Heart left ventricle (tissue), 16 donors: ENCODE measurements at regions not wholly inside any gene's neighbourhood (a gene's known extent, or its start where the extent isn't known, plus 50 kb on each side); places are given as distances from the start of the nearest gene placed in this dataset.
A peak's percentile ranks its signal among the peaks of the same experiment; 100 is the strongest.

Experiments used
- ATAC-seq, 4 donors: fragments of 200-7000 bp; cut with Tn5 transposase; one replicate each; pipeline ENCODE4 v1.9.1; 2020 to 2022; ENCODE audit warnings: moderate library complexity in 4 of 4, mild to moderate bottlenecking in 3 of 4, moderate number of reproducible peaks in 1 of 4
- DNase-seq, 5 donors: peaks; one replicate each; pipeline ENCODE4 v3.0.0-alpha.2; 2020
- H3K27ac ChIP-seq, 12 donors: fragments of 200-600 bp; sonication (generic) in 4 of 12; one replicate each; pipeline versions ENCODE4 v1.5.0 to v1.8.0; 2016 to 2022; ENCODE audit warnings: mild to moderate bottlenecking in 2 of 12
- H3K27me3 ChIP-seq, 9 donors: fragments of 200-600 bp; sonication (generic) in 2 of 9; one replicate each; pipeline versions ENCODE4 v1.5.1 to v1.8.0; 2016 to 2022; ENCODE audit warnings: mild to moderate bottlenecking in 3 of 9
- H3K36me3 ChIP-seq, 9 donors: fragments of 200-600 bp; sonication (generic) in 2 of 9; one replicate each; pipeline versions ENCODE4 v1.5.0 to v1.8.0; 2018 to 2022; ENCODE audit warnings: mild to moderate bottlenecking in 2 of 9
- H3K4me1 ChIP-seq, 12 donors: fragments of 200-600 bp; sonication (generic) in 4 of 12; one replicate each; pipeline versions ENCODE4 v1.5.0 to v1.8.0; 2016 to 2022; ENCODE audit warnings: mild to moderate bottlenecking in 3 of 12
- H3K4me3 ChIP-seq, 12 donors: fragments of 200-600 bp; sonication (generic) in 4 of 12; one replicate each; pipeline versions ENCODE4 v1.5.0 to v1.8.0; 2017 to 2022; ENCODE audit warnings: mild to moderate bottlenecking in 9 of 12, moderate library complexity in 4 of 12
- H3K9me3 ChIP-seq, 12 donors: fragments of 200-600 bp; sonication (generic) in 4 of 12; one replicate each; pipeline versions ENCODE4 v1.5.0 to v1.8.0; 2016 to 2022; ENCODE audit warnings: mild to moderate bottlenecking in 1 of 12
- POLR2A ChIP-seq, 2 donors: fragments of 450-650 bp; IDR thresholded peaks; one replicate each; pipeline ENCODE4 v1.6.1; 2017; ENCODE audit warnings: antibody characterized with exemption in 2 of 2, mild to moderate bottlenecking in 2 of 2, moderate library complexity in 2 of 2
- WGBS, 4 donors: extraction: QIAGEN DNeasy Blood & Tissue Kit in 2 of 4; methylation state at CpG; one replicate each; pipeline versions ENCODE4 v1.1.5 to v1.1.7; 2013 to 2018; 5-methylcytosine and 5-hydroxymethylcytosine counted together
- intact Hi-C, 10 donors: fragments of 100-400 bp; cut with DNase I; formaldehyde crosslinking; loops; one replicate each; pipeline versions ENCODE4 v1.11.1 to v1.14.2; 2022
- TF ChIP-seq, protein P1 (sequence below), 12 donors: fragments of 200-600 bp; sonication (generic) in 4 of 12; IDR thresholded peaks; one replicate each; pipeline versions ENCODE4 v1.5.0 to v1.8.0; 2018 to 2022; ENCODE audit warnings: antibody characterized with exemption in 12 of 12, mild to moderate bottlenecking in 5 of 12
- donor health status: ischemic (EF 13 %, LVEDD 7.1; RV severe dilation, severe dysfunction).
- donor health status: healthy with polysubstance abuse.
- donor health status: DM: no; HTN: yes; CAD: no.
- donor health status: DM: no; HTN: no; CAD: no.
- donor health status: ischemic (EF 25% LVEDD 6.9; RV normal size, moderate dysfunction).
- donor health status: ischemic (EF 25% LVEDD 5.7; RV mildly dilated, moderate dysfunction).
- donor health status: healthy.
- donor health status: DM: yes; HTN: yes; CAD: no.
- donor health status: ischemic (EF 35%, LVEDD 5.7; RV mildly dilated, moderate dysfunction).
- donor health status: nonischemic (EF 11% LVEDD 7.7; RV severe dilation, severe dysfunction).
- donor health status: DM: yes; HTN: yes; CAD: no.
- donor health status: PGD.
- donor health status: ischemic (EF 29% LVEDD 5.4; RV normal size, mild dysfunction).
- donor health status: nonischemic (EF 23%, LVEDD 6.1; RV moderate dilation, normal function).

DNA sequence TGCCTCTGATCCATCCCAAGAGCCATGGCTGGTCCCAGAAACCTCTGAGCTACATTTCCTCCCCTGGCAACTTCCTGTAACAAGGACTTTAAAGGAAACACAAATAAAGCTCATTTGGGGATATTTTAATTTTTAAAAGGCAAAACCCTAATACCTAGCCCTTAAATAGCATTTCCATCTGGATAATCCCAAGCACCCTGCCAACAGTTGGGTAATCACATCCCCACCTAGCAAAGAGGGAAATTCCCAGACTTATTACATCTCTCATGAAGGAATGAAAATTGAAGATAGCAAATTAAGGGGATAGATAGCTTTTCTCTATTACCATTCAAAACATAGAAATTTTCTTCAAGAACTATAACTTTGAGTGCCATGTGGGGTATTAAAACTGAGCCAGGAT is 213.7 kb upstream of the BMP4 start:
- Histone ChIP-seq H3K4me3 (no peak overlapping the region), H3K36me3 (no peaks in the 10 kb centered on the region), H3K9me3 (no peaks in the 10 kb centered on the region), H3K27ac (peak overlapping the region in 4 of 12 donors; percentile 9 to 37 (median 34)), H3K4me1 (peaks cover 0 to 75% (median 27%) of the 10 kb centered on the region in 12 donors), H3K27me3 (no peaks in the 10 kb centered on the region)
- no peak for TF ChIP-seq POLR2A (IDR thresholded peaks at IDR 0.05)
- TF ChIP-seq, protein P1, sequence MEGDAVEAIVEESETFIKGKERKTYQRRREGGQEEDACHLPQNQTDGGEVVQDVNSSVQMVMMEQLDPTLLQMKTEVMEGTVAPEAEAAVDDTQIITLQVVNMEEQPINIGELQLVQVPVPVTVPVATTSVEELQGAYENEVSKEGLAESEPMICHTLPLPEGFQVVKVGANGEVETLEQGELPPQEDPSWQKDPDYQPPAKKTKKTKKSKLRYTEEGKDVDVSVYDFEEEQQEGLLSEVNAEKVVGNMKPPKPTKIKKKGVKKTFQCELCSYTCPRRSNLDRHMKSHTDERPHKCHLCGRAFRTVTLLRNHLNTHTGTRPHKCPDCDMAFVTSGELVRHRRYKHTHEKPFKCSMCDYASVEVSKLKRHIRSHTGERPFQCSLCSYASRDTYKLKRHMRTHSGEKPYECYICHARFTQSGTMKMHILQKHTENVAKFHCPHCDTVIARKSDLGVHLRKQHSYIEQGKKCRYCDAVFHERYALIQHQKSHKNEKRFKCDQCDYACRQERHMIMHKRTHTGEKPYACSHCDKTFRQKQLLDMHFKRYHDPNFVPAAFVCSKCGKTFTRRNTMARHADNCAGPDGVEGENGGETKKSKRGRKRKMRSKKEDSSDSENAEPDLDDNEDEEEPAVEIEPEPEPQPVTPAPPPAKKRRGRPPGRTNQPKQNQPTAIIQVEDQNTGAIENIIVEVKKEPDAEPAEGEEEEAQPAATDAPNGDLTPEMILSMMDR (IDR thresholded peaks at IDR 0.05): no peak
- DNase-seq: no peak
- peak in 2 of 4 donors; percentile 19 to 41 for ATAC-seq
- intact Hi-C loops: loop anchor here in 9 of 10 donors (5.0 to 10.0 kb wide), 5 partner anchors 154 to 736 kb away; partner anchors contain the start of gene BMP4 (in 4 of the 9)

DNA sequence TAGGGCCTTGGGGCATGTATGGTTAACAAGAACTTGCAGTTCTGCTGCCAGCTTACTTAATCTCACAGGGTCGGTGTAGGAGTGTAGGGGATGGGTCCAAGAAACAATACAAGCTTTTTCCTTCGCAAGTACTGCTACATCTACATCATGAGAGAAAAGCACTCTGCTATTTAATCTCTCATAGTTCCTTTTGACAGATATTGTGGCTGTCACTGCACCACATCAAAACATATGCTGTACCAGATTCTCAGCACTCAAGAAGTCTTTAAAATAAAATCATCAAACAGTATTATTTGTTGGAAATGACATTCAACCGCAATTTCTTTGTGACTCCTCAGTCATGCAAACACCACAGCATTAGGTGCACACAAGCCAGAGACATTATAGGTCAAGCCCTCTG is 215.5 kb upstream of the BMP4 start:
- ATAC-seq: no peak
- no peak for DNase-seq
- Histone ChIP-seq H3K27me3 (no peaks in the 10 kb centered on the region), H3K36me3 (no peaks in the 10 kb centered on the region), H3K9me3 (no peaks in the 10 kb centered on the region), H3K4me1 (peaks cover 0 to 68% (median 27%) of the 10 kb centered on the region in 12 donors), H3K4me3 (no peak overlapping the region), H3K27ac (peak overlapping the region in 4 of 12 donors; percentile 6 to 64 (median 48))
- intact Hi-C loops: loop anchor here in 9 of 10 donors (5.0 to 10.0 kb wide), 5 partner anchors 153 to 737 kb away; partner anchors contain the start of gene BMP4 (in 4 of the 9)
- 60 to 74% (median 69%) methylated on average over 3 of the region's 3 CpGs for WGBS, 4 donors
- TF ChIP-seq POLR2A (IDR thresholded peaks at IDR 0.05): no peak
- TF ChIP-seq, protein P1 (IDR thresholded peaks at IDR 0.05): no peak

GRCh38 chr14:54172562-54172961 is 215.9 kb upstream of the BMP4 start:
- Histone ChIP-seq H3K27ac (peak overlapping the region in 4 of 12 donors; percentile 39 to 66 (median 61)), H3K36me3 (no peaks in the 10 kb centered on the region), H3K4me1 (peaks cover 0 to 68% (median 27%) of the 10 kb centered on the region in 12 donors), H3K4me3 (no peak overlapping the region), H3K27me3 (peaks cover 0 to under 1% (median 0%) of the 10 kb centered on the region in 9 donors), H3K9me3 (no peaks in the 10 kb centered on the region)
- 61 to 78% (median 71%) methylated on average over 3 of the region's 3 CpGs for WGBS, 4 donors
- intact Hi-C loops: loop anchor here in 9 of 10 donors (5.0 to 10.0 kb wide), 5 partner anchors 152 to 738 kb away; partner anchors contain the start of gene BMP4 (in 4 of the 9)
- TF ChIP-seq, protein P1 (IDR thresholded peaks at IDR 0.05): no peak
- TF ChIP-seq POLR2A (IDR thresholded peaks at IDR 0.05): no peak
- ATAC-seq (no peak), DNase-seq (no peak)

- H3K36me3 ChIP-seq: no peaks in the 10 kb centered on the region
- H3K4me1 ChIP-seq: peaks cover 0 to 62% (median 26%) of the 10 kb centered on the region in 12 donors
- ATAC-seq: peak; percentile 18 to 79 (median 65)
- intact Hi-C loops: loop anchor here (1.0 to 10.0 kb wide), 9 partner anchors 151 to 739 kb away; partner anchors contain the start of gene BMP4 (in 5 of the 10)
- TF ChIP-seq POLR2A (IDR thresholded peaks at IDR 0.05): no peak
- TF ChIP-seq, protein P1 (IDR thresholded peaks at IDR 0.05): no peak
- H3K27me3 ChIP-seq: peaks cover 0 to 3% (median 0%) of the 10 kb centered on the region in 9 donors
- peak overlapping the region in 9 of 12 donors; percentile 1 to 67 (median 48) for H3K27ac ChIP-seq
- no peaks in the 10 kb centered on the region for H3K9me3 ChIP-seq
- no peak overlapping the region for H3K4me3 ChIP-seq
- 24 to 49% (median 28%) methylated on average over 2 of the region's 2 CpGs for WGBS, 4 donors
- DNase-seq: peak in 1 of 5 donors; percentile 28
Measured at GRCh38 chr14:54173802-54174201, 217.2 kb upstream of the BMP4 start.
